MM.1S (cell line): ENCODE measurements at regions not wholly inside any gene's neighbourhood (a gene's known extent, or its start where the extent isn't known, plus 50 kb on each side); places are given as distances from the start of the nearest gene placed in this dataset.
A peak's percentile ranks its signal among the peaks of the same experiment; 100 is the strongest.

ENCODE experiments used
- DNase-seq: peaks from one replicate; pipeline ENCODE4 v3.0.0-alpha.2; 2015
- H2AFZ ChIP-seq: fragments of 300-600 bp; sonication (generic); 2 replicates; pipeline ENCODE4 v1.6.0; 2016; ENCODE audit warnings: antibody characterized with exemption, low read length
- H3F3A ChIP-seq: fragments of 300-600 bp; sonication (generic); 2 replicates; pipeline ENCODE4 v1.6.1; 2016; ENCODE audit warnings: mild to moderate bottlenecking, antibody characterized with exemption, low read length, moderate library complexity, mixed read lengths; ENCODE audit not compliant: insufficient read depth
- H3K27ac ChIP-seq: fragments of 300-600 bp; sonication (generic); 2 replicates; pipeline ENCODE4 v1.5.1; 2016; ENCODE audit warnings: mild to moderate bottlenecking, low read length
- H3K27me3 ChIP-seq: fragments of 300-600 bp; sonication (generic); replicated peaks from 2 replicates; pipeline ENCODE4 v1.6.0; 2016; ENCODE audit warnings: low read length; ENCODE audit not compliant: insufficient read depth
- H3K36me3 ChIP-seq: fragments of 300-600 bp; sonication (generic); replicated peaks from 2 replicates; pipeline ENCODE4 v1.6.1; 2016; ENCODE audit warnings: mild to moderate bottlenecking, low read length, mixed read lengths; ENCODE audit not compliant: insufficient read depth
- H3K4me1 ChIP-seq: fragments of 300-600 bp; sonication (generic); 2 replicates; pipeline ENCODE4 v1.6.1; 2016; ENCODE audit warnings: low read length, mixed read lengths
- H3K4me2 ChIP-seq: fragments of 300-600 bp; sonication (generic); 2 replicates; pipeline ENCODE4 v1.6.0; 2016; ENCODE audit warnings: low read depth, low read length
- H3K4me3 ChIP-seq: fragments of 300-600 bp; sonication (generic); 2 replicates; pipeline ENCODE4 v1.5.1; 2016; ENCODE audit warnings: low read length, mixed read lengths
- H3K79me2 ChIP-seq: fragments of 300-600 bp; sonication (generic); 2 replicates; pipeline ENCODE4 v1.6.1; 2016; ENCODE audit warnings: mixed run types, low read length, mixed read lengths
- H3K9ac ChIP-seq: fragments of 300-600 bp; sonication (generic); 2 replicates; pipeline ENCODE4 v1.6.1; 2016; ENCODE audit warnings: low read length, mixed read lengths
- H3K9me2 ChIP-seq: fragments of 300-600 bp; sonication (generic); replicated peaks from 2 replicates; pipeline ENCODE4 v1.6.1; 2016; ENCODE audit warnings: mild to moderate bottlenecking, low read length, mixed read lengths; ENCODE audit not compliant: insufficient read depth
- H3K9me3 ChIP-seq: fragments of 300-600 bp; sonication (generic); replicated peaks from 2 replicates; pipeline ENCODE4 v1.6.1; 2016; ENCODE audit warnings: mild to moderate bottlenecking, low read length, mixed read lengths; ENCODE audit not compliant: insufficient read depth
- H4K20me1 ChIP-seq: fragments of 300-600 bp; sonication (generic); 2 replicates; pipeline ENCODE4 v1.6.1; 2016; ENCODE audit warnings: mild to moderate bottlenecking, low read length, moderate library complexity, mixed read lengths; ENCODE audit not compliant: insufficient read depth
- EZH2 ChIP-seq: fragments of 300-600 bp; sonication (generic); optimal IDR thresholded peaks from 2 replicates; pipeline ENCODE3; 2017; ENCODE audit warnings: low read depth, mild to moderate bottlenecking, antibody characterized with exemption, low read length, mixed read lengths
- EZH2phosphoT487 ChIP-seq: fragments of 300-600 bp; sonication (generic); IDR thresholded peaks from 2 replicates; pipeline ENCODE4 v1.6.1; 2018; ENCODE audit warnings: antibody characterized with exemption, low read length
- TF ChIP-seq, protein P1 (sequence below): fragments of 300-600 bp; sonication (generic); IDR thresholded peaks from 2 replicates; pipeline ENCODE4 v1.5.1; 2016; ENCODE audit warnings: antibody characterized with exemption, low read length, mixed read lengths

GRCh38 chr2:196427986-196428634 lies 211.4 kb upstream of the CCDC150 start:
- Histone ChIP-seq H3K4me2 (no peak overlapping the region), H3F3A (no peaks in the 10 kb centered on the region; the same call in 1 of the 2 replicates), H3K9ac (no peak overlapping the region), H3K4me1 (0 out of 2 replicates have a peak, but pooled peaks cover 3% of the 10 kb centered on the region), H4K20me1 (no peaks in the 10 kb centered on the region), H3K9me3 (no peaks in the 10 kb centered on the region), H3K27ac (no peak overlapping the region), H2AFZ (no peak overlapping the region), H3K27me3 (no peaks in the 10 kb centered on the region), H3K79me2 (no peaks in the 10 kb centered on the region), H3K36me3 (no peaks in the 10 kb centered on the region), H3K4me3 (no peak overlapping the region), H3K9me2 (no peaks in the 10 kb centered on the region)
- no peak for DNase-seq
- TF ChIP-seq EZH2phosphoT487 (no peak), EZH2 (no peak)
- TF ChIP-seq, protein P1, sequence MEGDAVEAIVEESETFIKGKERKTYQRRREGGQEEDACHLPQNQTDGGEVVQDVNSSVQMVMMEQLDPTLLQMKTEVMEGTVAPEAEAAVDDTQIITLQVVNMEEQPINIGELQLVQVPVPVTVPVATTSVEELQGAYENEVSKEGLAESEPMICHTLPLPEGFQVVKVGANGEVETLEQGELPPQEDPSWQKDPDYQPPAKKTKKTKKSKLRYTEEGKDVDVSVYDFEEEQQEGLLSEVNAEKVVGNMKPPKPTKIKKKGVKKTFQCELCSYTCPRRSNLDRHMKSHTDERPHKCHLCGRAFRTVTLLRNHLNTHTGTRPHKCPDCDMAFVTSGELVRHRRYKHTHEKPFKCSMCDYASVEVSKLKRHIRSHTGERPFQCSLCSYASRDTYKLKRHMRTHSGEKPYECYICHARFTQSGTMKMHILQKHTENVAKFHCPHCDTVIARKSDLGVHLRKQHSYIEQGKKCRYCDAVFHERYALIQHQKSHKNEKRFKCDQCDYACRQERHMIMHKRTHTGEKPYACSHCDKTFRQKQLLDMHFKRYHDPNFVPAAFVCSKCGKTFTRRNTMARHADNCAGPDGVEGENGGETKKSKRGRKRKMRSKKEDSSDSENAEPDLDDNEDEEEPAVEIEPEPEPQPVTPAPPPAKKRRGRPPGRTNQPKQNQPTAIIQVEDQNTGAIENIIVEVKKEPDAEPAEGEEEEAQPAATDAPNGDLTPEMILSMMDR: no peak

DNA sequence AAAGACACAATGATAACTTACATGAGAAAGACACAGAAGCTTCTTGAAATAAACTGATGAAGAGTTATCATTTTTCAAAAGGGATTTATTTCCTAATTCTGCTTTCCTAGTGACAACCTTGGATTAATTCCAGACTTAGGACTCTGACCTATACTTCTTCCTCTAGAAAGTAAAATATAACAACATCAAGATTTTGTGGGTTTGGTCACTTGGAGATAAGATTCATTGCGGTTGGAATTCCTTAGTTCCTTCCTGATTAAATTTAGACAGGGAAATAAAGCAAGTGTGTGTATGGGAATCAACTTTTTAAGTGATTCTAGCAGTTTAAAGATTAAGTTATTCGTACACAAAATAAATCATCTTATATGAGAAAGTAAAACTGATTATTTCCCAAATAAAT lies 208.4 kb upstream of the CCDC150 start:
- Histone ChIP-seq H3K9me2 (no peaks in the 10 kb centered on the region), H3K79me2 (no peaks in the 10 kb centered on the region), H3K4me3 (no peak overlapping the region), H3K9ac (no peak overlapping the region), H3K36me3 (no peaks in the 10 kb centered on the region), H3K27me3 (no peaks in the 10 kb centered on the region), H3K4me2 (no peak overlapping the region), H3F3A (no peaks in the 10 kb centered on the region; the same call in 1 of the 2 replicates), H3K4me1 (0 out of 2 replicates have a peak, but pooled peaks cover 3% of the 10 kb centered on the region), H3K27ac (no peak overlapping the region), H4K20me1 (no peaks in the 10 kb centered on the region), H2AFZ (no peak overlapping the region), H3K9me3 (no peaks in the 10 kb centered on the region)
- DNase-seq: no peak
- TF ChIP-seq EZH2 (no peak), EZH2phosphoT487 (no peak)
- TF ChIP-seq, protein P1: no peak

DNA sequence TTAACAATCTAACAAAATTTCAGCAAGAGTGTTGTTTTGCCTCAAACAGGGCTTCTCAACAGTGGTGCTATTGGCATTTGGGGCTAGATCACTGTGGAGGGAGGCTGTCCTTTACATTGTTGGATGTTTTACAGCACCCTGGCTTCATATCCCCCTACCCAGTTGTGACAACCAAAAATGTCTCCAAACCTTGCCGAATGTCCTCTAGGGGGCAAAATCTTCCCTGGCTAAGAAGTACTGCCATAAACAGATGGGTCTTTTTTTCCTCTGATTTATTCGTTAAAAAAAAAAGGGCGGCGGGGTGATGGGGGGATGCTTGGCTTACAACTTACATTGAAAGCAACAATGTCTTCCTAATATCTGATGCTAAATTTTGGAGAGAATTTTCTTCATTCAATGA lies 207.6 kb upstream of the CCDC150 start:
- peak; percentile 11 for DNase-seq
- Histone ChIP-seq H3K27ac (no peak overlapping the region), H2AFZ (no peak overlapping the region), H3K27me3 (no peaks in the 10 kb centered on the region), H4K20me1 (no peaks in the 10 kb centered on the region), H3K4me3 (no peak overlapping the region), H3K9me2 (no peaks in the 10 kb centered on the region), H3K9ac (no peak overlapping the region), H3K4me1 (0 out of 2 replicates have a peak, but pooled peaks cover 3% of the 10 kb centered on the region), H3F3A (no peaks in the 10 kb centered on the region; the same call in 1 of the 2 replicates), H3K9me3 (no peaks in the 10 kb centered on the region), H3K4me2 (no peak overlapping the region), H3K79me2 (no peaks in the 10 kb centered on the region), H3K36me3 (no peaks in the 10 kb centered on the region)
- TF ChIP-seq EZH2: no peak
- TF ChIP-seq, protein P1: peak; percentile 43
